ENCODE measurements at regions not wholly inside any gene's neighbourhood (a gene's known extent, or its start where the extent isn't known, plus 50 kb on each side); places are given as distances from the start of the nearest gene placed in this dataset.
"Not testable (repeated sequence)": the region's sequence is repeated elsewhere in the genome, so short reads cannot be mapped to it uniquely, and the experiment has no call there.

GRCh38 chr1:229862017-229862774 is 204.8 kb upstream of the GALNT2 start:
- DNase-seq, result no peak

- DNase-seq, result no peak
Observed at GRCh38 chr1:229863651-229864545, 203.1 kb upstream of the GALNT2 start.

- no peak for DNase-seq
Observed at GRCh38 chr1:229864686-229865230, 202.3 kb upstream of the GALNT2 start.

GRCh38 chr1:229865321-229865720 is 201.7 kb upstream of the GALNT2 start:
- DNase-seq, result not testable (repeated sequence)

- DNase-seq, result no peak
Observed at GRCh38 chr1:229867726-229868125, 199.3 kb upstream of the GALNT2 start.

GRCh38 chr1:229869240-229869639 is 197.8 kb upstream of the GALNT2 start:
- no peak for DNase-seq

- no peak for DNase-seq
Observed at GRCh38 chr1:229869687-229870086, 197.4 kb upstream of the GALNT2 start.

GRCh38 chr1:229870381-229870780 is 196.7 kb upstream of the GALNT2 start:
- no peak for DNase-seq

- no peak for DNase-seq
Observed at GRCh38 chr1:229871078-229871676, 195.9 kb upstream of the GALNT2 start.

- DNase-seq, result no peak
Observed at GRCh38 chr1:229874136-229874535, 192.9 kb upstream of the GALNT2 start.

- no peak for DNase-seq
Observed at GRCh38 chr1:229874609-229875008, 192.4 kb upstream of the GALNT2 start.

GRCh38 chr1:229875086-229875485 is 192.0 kb upstream of the GALNT2 start:
- DNase-seq, result no peak

- no peak for DNase-seq
Observed at GRCh38 chr1:229879746-229880145, 187.3 kb upstream of the GALNT2 start.

- DNase-seq, result no peak
Observed at GRCh38 chr1:229880271-229881170, 186.5 kb upstream of the GALNT2 start.

GRCh38 chr1:229882621-229883020 is 184.4 kb upstream of the GALNT2 start:
- DNase-seq, result no peak

GRCh38 chr1:229883504-229884200 is 183.4 kb upstream of the GALNT2 start:
- no peak for DNase-seq

- no peak for DNase-seq
Observed at GRCh38 chr1:229884765-229885164, 182.3 kb upstream of the GALNT2 start.

GRCh38 chr1:229885568-229886495 is 181.2 kb upstream of the GALNT2 start:
- no peak for DNase-seq

GRCh38 chr1:229886636-229887035 is 180.4 kb upstream of the GALNT2 start:
- no peak for DNase-seq

- DNase-seq, result no peak
Observed at GRCh38 chr1:229887043-229887822, 179.8 kb upstream of the GALNT2 start.
